22Rv1 (cell line): ENCODE measurements at regions not wholly inside any gene's neighbourhood (a gene's known extent, or its start where the extent isn't known, plus 50 kb on each side); places are given as distances from the start of the nearest gene placed in this dataset.

Experiments used
- H3K27ac ChIP-seq: fragments of 450-650 bp; 2 replicates; pipeline ENCODE4 v1.5.1; 2017
- ZFX ChIP-seq: fragments of 450-650 bp; IDR thresholded peaks from 2 replicates; pipeline ENCODE4 v1.6.1; 2017; ENCODE audit warnings: antibody characterized with exemption, borderline replicate concordance
- TF ChIP-seq, protein P1 (sequence below): fragments of 450-650 bp; IDR thresholded peaks from 2 replicates; pipeline ENCODE4 v1.5.1; 2017; ENCODE audit warnings: mild to moderate bottlenecking

GRCh38 chr19:28475525-28475924, 737.4 kb downstream of the UQCRFS1 start:
- no peak overlapping the region for H3K27ac ChIP-seq

DNA sequence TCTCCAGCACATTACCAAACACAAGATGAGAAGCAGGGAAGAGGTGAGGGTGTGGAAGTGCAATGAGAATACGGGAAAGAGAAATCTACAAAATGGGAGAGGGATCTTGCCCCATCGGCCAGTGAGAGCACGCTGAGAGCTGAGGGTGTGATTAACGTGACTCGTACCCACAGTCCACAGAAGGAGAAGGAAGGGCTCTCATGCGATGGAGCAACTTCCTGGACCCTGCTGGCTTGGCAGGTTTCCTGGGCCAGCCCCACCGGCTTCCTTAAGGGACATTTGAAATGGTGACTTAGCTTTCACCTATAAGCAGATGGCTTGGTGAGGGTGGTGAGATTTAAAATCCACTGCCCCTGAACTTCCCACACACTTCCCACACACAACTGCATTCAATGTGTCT, 740.1 kb downstream of the UQCRFS1 start:
- no peak overlapping the region for H3K27ac ChIP-seq
- TF ChIP-seq ZFX: no peak
- TF ChIP-seq, protein P1, sequence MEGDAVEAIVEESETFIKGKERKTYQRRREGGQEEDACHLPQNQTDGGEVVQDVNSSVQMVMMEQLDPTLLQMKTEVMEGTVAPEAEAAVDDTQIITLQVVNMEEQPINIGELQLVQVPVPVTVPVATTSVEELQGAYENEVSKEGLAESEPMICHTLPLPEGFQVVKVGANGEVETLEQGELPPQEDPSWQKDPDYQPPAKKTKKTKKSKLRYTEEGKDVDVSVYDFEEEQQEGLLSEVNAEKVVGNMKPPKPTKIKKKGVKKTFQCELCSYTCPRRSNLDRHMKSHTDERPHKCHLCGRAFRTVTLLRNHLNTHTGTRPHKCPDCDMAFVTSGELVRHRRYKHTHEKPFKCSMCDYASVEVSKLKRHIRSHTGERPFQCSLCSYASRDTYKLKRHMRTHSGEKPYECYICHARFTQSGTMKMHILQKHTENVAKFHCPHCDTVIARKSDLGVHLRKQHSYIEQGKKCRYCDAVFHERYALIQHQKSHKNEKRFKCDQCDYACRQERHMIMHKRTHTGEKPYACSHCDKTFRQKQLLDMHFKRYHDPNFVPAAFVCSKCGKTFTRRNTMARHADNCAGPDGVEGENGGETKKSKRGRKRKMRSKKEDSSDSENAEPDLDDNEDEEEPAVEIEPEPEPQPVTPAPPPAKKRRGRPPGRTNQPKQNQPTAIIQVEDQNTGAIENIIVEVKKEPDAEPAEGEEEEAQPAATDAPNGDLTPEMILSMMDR: no peak

More at GRCh38 chr19:28475525-28475924, 737.4 kb downstream of the UQCRFS1 start:
- no peak for TF ChIP-seq ZFX
- TF ChIP-seq, protein P1: no peak

GRCh38 chr19:28471731-28472510, 741.0 kb downstream of the UQCRFS1 start:
- TF ChIP-seq, protein P1: no peak
- no peak for TF ChIP-seq ZFX
- H3K27ac ChIP-seq: no peak overlapping the region

DNA sequence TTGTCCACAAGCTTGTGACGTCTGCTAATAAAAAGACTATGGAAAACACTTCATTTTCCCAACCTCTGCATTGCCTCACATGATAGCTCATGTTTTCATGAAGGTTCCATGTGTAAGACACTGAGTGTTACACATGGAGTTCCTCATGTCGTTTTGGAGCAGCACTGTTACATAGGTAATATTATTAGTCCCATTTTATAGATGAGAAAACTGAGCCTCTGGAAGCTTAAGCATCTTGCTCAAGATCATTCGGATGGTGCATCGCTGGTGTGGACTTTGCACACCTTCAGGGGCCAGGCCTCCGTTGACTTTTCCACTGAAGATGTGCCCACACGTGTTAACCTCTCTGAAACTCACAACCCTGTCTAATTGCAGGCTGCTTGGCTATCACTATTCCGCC, 743.4 kb downstream of the UQCRFS1 start:
- TF ChIP-seq, protein P1: no peak
- TF ChIP-seq ZFX: no peak
- H3K27ac ChIP-seq: no peak overlapping the region

DNA sequence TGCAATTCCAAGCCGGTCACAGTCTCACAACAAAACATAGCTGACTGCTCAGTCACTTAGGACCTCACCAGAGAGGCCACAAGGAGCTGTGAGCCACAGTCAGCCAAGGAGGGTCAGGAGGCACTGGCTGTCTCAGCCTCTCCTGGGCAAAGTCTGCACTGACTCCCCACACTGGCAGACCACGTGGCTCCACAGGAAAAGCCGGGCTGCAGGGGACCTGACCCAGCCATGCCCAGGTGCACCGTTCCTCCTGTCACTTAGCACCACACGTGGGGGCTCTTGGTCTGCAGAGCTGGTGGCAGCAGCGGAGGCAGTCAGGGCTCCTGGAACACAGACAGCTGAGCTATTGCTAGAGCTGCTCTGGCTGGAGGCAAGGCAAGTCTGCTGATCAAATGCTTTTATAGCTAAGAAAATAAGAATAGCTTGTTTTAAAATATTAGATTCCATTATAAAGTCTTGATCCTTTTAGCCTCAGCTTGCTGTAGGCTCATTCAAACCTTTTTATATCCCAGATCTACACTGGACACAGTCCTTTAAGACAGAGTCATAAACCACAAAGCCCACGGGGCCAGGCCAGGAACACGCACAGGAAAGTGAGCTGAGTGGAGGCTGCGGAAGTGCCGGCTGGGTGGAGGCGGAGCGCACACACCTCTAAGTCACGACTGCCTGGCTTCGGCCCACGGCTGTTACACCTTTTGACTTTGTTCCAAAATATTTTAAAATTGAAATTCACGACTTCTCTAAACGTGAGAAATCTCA, 744.1 kb downstream of the UQCRFS1 start:
- no peak overlapping the region for H3K27ac ChIP-seq
- TF ChIP-seq, protein P1: no peak
- no peak for TF ChIP-seq ZFX

- H3K27ac ChIP-seq: no peak overlapping the region
These were observed 746.6 kb downstream of the UQCRFS1 start for GRCh38 chr19:28466107-28467045.

More at GRCh38 chr19:28466107-28467045, 746.6 kb downstream of the UQCRFS1 start:
- TF ChIP-seq, protein P1: peak; percentile 94
- TF ChIP-seq ZFX: no peak
